Middle frontal gyrus (tissue), 1 donor: ENCODE measurements at regions not wholly inside any gene's neighbourhood (a gene's known extent, or its start where the extent isn't known, plus 50 kb on each side); places are given as distances from the start of the nearest gene placed in this dataset.
"Not testable (repeated sequence)": the region's sequence is repeated elsewhere in the genome, so short reads cannot be mapped to it uniquely, and the experiment has no call there.

Experiments used
- DNase-seq: peaks from one replicate; pipeline ENCODE4 v3.0.0-alpha.2; 2015; ENCODE audit warnings: low spot score; ENCODE audit errors: extremely low spot score

- not testable (repeated sequence) for DNase-seq
These were observed 381.5 kb upstream of the ZEB2 start for GRCh38 chr2:144901386-144901785.

GRCh38 chr2:144896341-144896740 is 376.4 kb upstream of the ZEB2 start:
- DNase-seq = no peak

- DNase-seq = no peak
These were observed 375.0 kb upstream of the ZEB2 start for GRCh38 chr2:144894612-144895599.

GRCh38 chr2:144893464-144893863 is 373.5 kb upstream of the ZEB2 start:
- DNase-seq = no peak

- no peak for DNase-seq
These were observed 370.9 kb upstream of the ZEB2 start for GRCh38 chr2:144890828-144891227.

- DNase-seq = no peak
These were observed 369.4 kb upstream of the ZEB2 start for GRCh38 chr2:144889348-144889747.

- DNase-seq = no peak
These were observed 366.9 kb upstream of the ZEB2 start for GRCh38 chr2:144886862-144887261.

- no peak for DNase-seq
These were observed 358.0 kb upstream of the ZEB2 start for GRCh38 chr2:144877893-144878292.

- no peak for DNase-seq
These were observed 356.1 kb upstream of the ZEB2 start for GRCh38 chr2:144876013-144876412.

- DNase-seq = no peak
These were observed 355.5 kb upstream of the ZEB2 start for GRCh38 chr2:144875290-144875969.

GRCh38 chr2:144865670-144866069 is 345.8 kb upstream of the ZEB2 start:
- no peak for DNase-seq

- DNase-seq = no peak
These were observed 339.8 kb upstream of the ZEB2 start for GRCh38 chr2:144859716-144860115.

GRCh38 chr2:144858211-144858610 is 338.3 kb upstream of the ZEB2 start:
- DNase-seq = no peak

GRCh38 chr2:144854596-144854995 is 334.7 kb upstream of the ZEB2 start:
- no peak for DNase-seq

- no peak for DNase-seq
These were observed 329.7 kb upstream of the ZEB2 start for GRCh38 chr2:144849612-144850011.

GRCh38 chr2:144848423-144848822 is 328.5 kb upstream of the ZEB2 start:
- DNase-seq = no peak

GRCh38 chr2:144847347-144848080 is 327.6 kb upstream of the ZEB2 start:
- no peak for DNase-seq

GRCh38 chr2:144836635-144837350 is 316.9 kb upstream of the ZEB2 start:
- DNase-seq = no peak

- DNase-seq = no peak
These were observed 315.9 kb upstream of the ZEB2 start for GRCh38 chr2:144835634-144836350.

- no peak for DNase-seq
These were observed 315.2 kb upstream of the ZEB2 start for GRCh38 chr2:144834998-144835633.
